GM12892 (cell line): ENCODE measurements at regions not wholly inside any gene's neighbourhood (a gene's known extent, or its start where the extent isn't known, plus 50 kb on each side); places are given as distances from the start of the nearest gene placed in this dataset.

ENCODE experiments used
- POLR2A ChIP-seq: IDR thresholded peaks from 2 replicates; pipeline ENCODE4 v1.6.1; 2011; ENCODE audit warnings: low read depth, low read length, control low read depth
- POLR2AphosphoS5 ChIP-seq: IDR thresholded peaks from 2 replicates; pipeline ENCODE4 v1.6.1; 2011; ENCODE audit warnings: low read depth, low read length, control low read depth
- TAF1 ChIP-seq: IDR thresholded peaks from 2 replicates; pipeline ENCODE4 v1.6.1; 2011; ENCODE audit warnings: low read depth, mild to moderate bottlenecking, control low read depth, low read length, borderline replicate concordance

DNA sequence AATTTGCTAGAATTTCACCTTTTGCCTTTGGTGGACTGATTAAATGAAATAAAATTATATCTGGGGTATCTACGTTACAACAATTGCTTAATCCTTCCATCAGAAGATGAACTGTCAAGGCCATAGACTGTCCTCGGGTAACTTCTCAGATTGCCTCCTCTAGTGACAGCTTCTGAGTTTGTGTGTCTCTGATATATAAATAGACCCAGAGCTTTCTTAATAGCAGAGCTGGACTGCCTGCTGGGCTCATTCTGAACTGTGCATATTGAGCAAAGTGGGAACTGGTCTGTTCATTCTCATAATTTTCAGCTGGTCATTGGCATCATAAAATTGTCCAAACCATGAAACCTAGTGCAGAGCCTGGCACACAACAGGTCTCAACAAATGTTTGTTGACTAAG is 99.1 kb upstream of the GRAMD1B start:
- TF ChIP-seq TAF1 = no peak
- TF ChIP-seq POLR2A = no peak
- TF ChIP-seq POLR2AphosphoS5 = no peak
